Liver (tissue), 3 donors: ENCODE measurements at regions not wholly inside any gene's neighbourhood (a gene's known extent, or its start where the extent isn't known, plus 50 kb on each side); places are given as distances from the start of the nearest gene placed in this dataset.

Source experiments
- GABPA ChIP-seq, 2 donors: IDR thresholded peaks in 1 of 2; conservative IDR thresholded peaks in 1 of 2; 2 replicates each; pipeline ENCODE4 v1.6.1; 2016; ENCODE audit warnings: antibody characterized with exemption in 2 of 2, mild to moderate bottlenecking in 1 of 2, moderate library complexity in 1 of 2
- JUND ChIP-seq, 2 donors: IDR thresholded peaks; 2 replicates each; pipeline ENCODE4 v1.6.1; 2016; ENCODE audit warnings: antibody characterized with exemption in 2 of 2
- RAD21 ChIP-seq, 2 donors: IDR thresholded peaks; 2 replicates each; pipeline ENCODE4 v1.6.1; 2016; ENCODE audit warnings: antibody characterized with exemption in 2 of 2, mild to moderate bottlenecking in 2 of 2
- REST ChIP-seq: IDR thresholded peaks from 2 replicates; pipeline ENCODE4 v1.6.1; 2016; ENCODE audit warnings: antibody characterized with exemption, mild to moderate bottlenecking
- SP1 ChIP-seq: IDR thresholded peaks from 2 replicates; pipeline ENCODE4 v1.6.1; 2018; ENCODE audit warnings: antibody characterized with exemption, mild to moderate bottlenecking
- TAF1 ChIP-seq: conservative IDR thresholded peaks from 2 replicates; pipeline ENCODE4 v1.6.1; 2016; ENCODE audit warnings: antibody characterized with exemption, mild to moderate bottlenecking
- TF ChIP-seq, protein P1 (sequence below): fragments of 150-350 bp; IDR thresholded peaks from 2 replicates; pipeline ENCODE4 v1.5.1; 2017; ENCODE audit warnings: improper control_type of control experiment, low read depth, low read length; ENCODE audit not compliant: missing input control
- TF ChIP-seq, protein P2 (sequence below): IDR thresholded peaks from 2 replicates; pipeline ENCODE4 v1.6.1; 2016; ENCODE audit warnings: antibody characterized with exemption
- donor health status: healthy.
- donor health status: healthy.

DNA sequence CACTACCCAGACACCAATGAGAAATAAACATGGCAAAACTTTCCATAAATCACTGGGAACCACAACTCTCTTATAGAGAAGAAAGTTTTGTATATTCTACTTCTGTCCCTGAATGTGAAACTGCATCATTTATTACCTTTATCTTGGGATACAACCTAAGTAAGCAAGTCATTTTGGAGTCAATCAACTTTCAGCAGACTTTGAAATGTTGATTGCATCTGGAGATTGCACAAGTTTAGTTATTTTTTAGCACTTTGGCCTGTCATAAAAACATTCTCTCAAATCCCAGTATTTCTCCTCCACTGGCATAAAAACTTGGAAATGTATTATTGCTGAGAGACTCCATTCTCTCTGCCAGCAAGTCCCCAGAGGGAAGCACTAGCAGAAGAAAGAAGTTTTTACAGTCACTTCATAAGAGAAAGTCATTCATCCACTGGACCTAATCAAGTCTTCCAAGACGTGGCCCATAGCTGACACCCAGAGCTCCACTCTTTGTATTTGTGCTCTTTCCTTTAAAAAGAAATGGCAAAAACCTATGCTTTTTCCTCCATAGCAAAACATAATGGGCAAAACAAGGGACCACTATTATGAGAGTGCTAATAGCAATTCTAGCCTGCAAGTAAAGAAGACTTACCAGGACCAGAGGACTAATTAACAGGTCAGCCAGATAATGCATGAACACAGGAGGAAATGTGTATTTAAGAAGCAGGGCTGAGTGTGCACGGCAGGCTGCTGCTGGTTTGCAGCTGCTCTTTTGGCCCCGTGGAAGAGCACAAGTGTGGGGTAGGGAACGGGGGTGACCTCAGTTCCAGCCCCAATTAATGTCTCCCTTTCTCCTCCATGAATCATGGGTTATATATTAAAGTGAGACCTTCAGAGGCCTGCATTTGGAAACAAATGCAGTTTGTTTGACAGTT, 171.5 kb downstream of the INO80D start:
- TF ChIP-seq, protein P1, sequence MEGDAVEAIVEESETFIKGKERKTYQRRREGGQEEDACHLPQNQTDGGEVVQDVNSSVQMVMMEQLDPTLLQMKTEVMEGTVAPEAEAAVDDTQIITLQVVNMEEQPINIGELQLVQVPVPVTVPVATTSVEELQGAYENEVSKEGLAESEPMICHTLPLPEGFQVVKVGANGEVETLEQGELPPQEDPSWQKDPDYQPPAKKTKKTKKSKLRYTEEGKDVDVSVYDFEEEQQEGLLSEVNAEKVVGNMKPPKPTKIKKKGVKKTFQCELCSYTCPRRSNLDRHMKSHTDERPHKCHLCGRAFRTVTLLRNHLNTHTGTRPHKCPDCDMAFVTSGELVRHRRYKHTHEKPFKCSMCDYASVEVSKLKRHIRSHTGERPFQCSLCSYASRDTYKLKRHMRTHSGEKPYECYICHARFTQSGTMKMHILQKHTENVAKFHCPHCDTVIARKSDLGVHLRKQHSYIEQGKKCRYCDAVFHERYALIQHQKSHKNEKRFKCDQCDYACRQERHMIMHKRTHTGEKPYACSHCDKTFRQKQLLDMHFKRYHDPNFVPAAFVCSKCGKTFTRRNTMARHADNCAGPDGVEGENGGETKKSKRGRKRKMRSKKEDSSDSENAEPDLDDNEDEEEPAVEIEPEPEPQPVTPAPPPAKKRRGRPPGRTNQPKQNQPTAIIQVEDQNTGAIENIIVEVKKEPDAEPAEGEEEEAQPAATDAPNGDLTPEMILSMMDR: no peak
- no peak for TF ChIP-seq GABPA (IDR thresholded peaks at IDR 0.05 in 1 of 2, conservative IDR thresholded peaks at IDR 0.05 in 1 of 2)
- no peak for TF ChIP-seq RAD21 (IDR thresholded peaks at IDR 0.05)
- no peak for TF ChIP-seq SP1
- TF ChIP-seq, protein P2, sequence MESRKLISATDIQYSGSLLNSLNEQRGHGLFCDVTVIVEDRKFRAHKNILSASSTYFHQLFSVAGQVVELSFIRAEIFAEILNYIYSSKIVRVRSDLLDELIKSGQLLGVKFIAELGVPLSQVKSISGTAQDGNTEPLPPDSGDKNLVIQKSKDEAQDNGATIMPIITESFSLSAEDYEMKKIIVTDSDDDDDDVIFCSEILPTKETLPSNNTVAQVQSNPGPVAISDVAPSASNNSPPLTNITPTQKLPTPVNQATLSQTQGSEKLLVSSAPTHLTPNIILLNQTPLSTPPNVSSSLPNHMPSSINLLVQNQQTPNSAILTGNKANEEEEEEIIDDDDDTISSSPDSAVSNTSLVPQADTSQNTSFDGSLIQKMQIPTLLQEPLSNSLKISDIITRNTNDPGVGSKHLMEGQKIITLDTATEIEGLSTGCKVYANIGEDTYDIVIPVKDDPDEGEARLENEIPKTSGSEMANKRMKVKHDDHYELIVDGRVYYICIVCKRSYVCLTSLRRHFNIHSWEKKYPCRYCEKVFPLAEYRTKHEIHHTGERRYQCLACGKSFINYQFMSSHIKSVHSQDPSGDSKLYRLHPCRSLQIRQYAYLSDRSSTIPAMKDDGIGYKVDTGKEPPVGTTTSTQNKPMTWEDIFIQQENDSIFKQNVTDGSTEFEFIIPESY: no peak
- no peak for TF ChIP-seq TAF1
- no peak for TF ChIP-seq JUND (IDR thresholded peaks at IDR 0.05)
- TF ChIP-seq REST: no peak
